Islet precursor cell (in vitro differentiated cells): ENCODE measurements at regions not wholly inside any gene's neighbourhood (a gene's known extent, or its start where the extent isn't known, plus 50 kb on each side); places are given as distances from the start of the nearest gene placed in this dataset.
"Not testable (repeated sequence)": the region's sequence is repeated elsewhere in the genome, so short reads cannot be mapped to it uniquely, and the experiment has no call there.

ENCODE experiments used
- DNase-seq: peaks from one replicate; pipeline ENCODE4 v3.0.0-alpha.2; 2018

DNA sequence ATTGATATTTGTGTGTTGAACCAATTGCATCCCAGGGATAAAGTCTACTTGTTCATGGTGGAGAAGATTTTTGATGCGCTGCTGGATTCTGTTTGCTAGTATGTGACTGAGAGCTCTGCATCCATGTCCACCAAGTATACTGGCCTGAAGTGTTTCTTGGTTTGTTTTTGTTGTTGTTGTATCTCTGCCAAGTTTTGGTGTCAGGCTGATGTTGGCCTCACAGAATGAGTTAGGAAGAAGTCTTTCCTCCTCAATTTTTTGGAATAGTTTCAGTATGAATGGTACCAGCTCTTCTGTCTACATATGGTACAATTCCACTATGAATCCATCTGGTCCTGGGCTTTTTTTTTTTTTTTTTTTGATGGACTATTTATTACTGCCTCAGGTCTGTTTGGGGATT lies 50.9 kb upstream of the OSTN start:
- no peak for DNase-seq

DNA sequence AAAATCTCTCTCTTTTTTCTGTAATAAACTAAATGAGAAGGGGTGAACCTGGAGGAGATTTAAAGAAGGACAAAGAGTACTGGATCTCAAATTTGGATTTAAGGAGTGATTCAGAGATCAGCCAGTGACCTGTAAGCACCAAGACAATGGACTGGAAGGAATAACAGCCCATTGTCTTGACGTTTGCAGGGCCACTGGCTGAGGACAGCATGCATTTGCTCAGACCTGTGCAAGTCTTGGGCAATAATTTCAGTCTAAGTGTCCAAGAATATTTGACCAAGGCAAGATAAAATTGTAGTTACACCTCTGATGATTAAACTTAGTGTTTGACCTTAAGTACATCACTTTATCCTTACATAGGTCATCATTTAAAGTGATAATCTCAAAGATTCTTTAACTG lies 55.8 kb upstream of the OSTN start:
- DNase-seq = no peak

DNA sequence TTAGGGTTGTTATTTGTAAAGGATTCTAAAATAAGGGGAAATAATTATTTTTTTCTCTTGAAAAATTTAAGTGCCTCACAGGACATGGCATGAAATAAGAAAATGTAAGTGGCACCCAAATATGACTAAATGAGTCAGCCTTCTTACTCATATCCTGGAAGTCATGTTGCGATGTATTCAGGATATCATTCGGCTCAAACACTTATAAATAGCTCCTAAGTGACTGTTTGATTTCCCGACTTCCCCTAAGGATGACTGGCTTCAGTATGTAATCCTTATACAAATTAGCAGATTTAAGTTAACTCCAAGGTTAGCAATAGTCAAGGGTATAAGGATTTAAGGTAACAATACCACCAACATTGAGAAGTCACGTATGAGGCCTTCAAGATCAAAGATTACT lies 57.3 kb upstream of the OSTN start:
- DNase-seq = no peak

DNA sequence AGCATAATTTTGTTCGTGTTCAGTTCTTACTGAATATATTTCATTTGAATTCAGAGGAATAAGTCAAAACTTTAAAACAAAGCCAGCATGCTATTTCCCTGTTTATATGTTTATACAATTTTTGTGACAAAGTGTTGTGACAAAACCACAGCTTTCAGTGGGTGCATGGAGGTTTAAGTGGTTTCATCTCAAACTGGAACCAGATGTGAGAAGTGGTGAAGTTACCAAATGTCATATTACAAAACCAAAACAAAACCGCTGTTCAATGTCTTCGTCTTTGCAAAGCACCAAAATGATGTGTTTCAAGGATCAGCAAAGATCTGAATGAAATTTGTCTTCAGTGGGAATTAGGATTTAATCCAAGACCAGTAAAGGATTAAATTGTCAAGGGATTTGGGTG lies 59.3 kb upstream of the OSTN start:
- no peak for DNase-seq

DNA sequence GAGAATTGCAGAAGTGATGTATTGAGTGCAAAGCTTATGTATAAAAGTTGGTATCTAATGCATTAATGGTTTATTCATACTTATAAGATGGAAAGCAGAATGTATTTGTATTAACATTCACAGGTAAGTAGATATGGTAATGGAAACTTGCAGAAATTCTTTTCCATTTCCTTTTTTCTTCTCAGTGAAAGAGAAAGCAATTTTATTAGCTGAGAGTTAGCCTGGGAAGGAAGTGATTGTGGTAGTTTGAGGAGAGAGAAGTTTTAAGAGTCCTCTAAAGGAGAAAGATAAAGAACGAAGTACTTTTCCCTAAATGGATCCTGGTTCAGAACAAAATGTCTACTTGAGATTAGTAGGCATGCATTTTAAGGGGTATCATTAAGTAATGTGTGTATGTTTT lies 60.1 kb upstream of the OSTN start:
- DNase-seq = no peak

DNA sequence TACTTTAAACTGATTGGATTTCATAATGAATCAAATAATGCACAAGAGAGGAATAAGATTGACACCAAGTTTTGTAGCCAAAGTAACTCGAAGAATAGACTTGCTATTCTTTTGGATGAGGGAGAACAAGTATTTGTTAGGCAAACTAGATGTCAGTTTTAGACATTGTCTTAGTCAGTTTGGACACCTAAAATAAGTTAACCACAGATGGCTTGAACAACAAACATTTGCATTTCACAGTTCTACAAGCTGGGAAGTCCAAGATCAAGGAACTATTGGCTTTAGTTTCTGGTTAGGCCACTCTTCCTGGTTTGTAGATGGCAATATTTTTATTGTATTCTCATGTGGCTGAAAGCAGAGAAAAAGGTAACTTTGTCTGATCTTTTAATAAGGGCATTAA lies 61.3 kb upstream of the OSTN start:
- no peak for DNase-seq

DNA sequence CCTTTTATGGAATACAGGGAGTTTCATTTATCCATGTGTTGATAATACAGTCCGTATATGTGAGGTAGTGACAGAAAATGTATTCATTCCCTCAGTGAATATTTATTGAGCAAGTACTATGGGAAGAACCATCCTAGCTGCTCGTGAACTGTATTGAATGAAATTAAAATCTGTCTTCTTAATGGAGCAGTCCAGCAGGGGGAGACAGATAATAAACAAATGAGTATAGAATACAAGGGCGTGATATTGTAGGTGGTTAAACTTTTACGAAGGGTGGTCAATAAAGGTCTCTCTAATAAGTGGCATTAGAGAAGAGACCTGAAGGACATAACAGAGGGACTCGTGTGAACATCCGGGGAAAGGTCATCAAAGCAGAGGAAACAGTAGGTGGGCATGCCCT lies 62.7 kb upstream of the OSTN start:
- DNase-seq = no peak

DNA sequence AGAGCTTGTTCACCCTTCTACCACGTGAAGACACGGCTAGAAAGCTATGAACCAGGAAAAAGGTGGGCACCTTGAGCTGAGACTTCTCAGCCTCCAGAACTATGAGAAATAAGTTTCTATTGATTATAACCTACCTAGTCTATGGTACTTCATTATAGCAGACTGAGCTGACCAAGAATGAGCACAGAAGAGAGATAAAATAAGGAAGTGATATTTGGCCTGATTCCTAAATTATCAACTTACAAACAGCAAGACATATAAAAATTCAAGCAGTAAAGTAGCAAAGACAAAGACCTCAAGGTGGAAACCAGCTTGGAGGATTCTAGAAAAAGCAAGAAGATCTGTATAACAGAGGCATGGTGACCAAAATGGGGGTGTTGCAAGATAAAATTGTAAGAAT lies 63.9 kb upstream of the OSTN start:
- no peak for DNase-seq

DNA sequence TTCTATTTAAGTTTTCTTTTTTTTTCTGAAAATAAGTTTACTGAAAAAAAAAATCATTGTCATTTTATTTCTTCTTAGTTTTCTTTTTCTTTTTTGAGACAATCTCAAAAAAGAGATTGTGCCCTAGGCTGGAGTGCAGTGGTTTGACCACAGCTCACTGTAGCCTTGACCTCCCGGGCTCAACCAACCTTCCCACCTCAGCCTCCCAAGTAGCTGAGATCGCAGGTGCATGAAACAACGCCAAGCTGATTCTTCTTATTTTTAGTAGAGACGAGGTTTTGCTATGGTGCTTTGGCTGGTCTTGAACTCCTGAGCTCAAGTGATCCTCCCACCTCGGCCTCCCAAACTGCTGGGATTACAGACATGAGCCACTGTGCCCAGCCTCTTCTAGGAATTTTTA lies 65.7 kb upstream of the OSTN start:
- no peak for DNase-seq

DNA sequence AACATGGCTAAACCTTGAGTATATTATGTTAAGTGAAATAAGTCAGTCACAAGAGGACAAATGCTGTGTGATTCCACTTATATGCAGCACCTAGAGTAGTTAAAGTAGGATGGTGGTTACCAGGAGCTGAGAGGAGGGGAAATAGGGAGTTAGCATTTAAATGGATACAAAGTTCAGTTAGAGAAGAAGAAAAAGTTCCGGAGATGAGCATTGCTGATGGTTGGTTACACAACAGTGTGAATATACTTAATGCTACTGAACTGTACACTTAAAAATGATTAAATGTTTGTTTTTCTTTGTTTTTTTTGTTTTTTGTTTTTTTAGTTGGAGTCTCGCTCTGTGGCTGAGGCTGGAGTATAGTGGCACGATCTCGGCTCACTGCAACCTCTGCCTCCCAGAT lies 67.7 kb upstream of the OSTN start:
- no peak for DNase-seq

DNA sequence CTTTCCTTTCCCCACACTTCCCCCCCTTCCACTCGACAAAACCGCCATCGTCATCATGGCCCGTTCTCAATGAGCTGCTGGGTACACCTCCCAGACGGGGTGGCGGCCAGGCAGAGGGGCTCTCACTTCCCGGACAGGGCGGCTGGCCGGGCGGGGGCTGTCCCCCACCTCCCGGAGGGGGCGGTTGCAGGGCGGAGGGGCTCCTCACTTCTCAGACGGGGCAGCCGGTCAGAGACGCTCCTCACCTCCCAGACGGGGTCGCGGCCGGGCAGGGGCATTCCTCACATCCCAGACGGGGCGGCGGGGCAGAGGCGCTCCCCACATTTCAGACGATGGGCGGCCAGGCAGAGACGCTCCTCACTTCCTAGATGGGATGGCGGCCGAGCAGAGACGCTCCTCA lies 74.2 kb upstream of the OSTN start:
- not testable (repeated sequence) for DNase-seq

DNA sequence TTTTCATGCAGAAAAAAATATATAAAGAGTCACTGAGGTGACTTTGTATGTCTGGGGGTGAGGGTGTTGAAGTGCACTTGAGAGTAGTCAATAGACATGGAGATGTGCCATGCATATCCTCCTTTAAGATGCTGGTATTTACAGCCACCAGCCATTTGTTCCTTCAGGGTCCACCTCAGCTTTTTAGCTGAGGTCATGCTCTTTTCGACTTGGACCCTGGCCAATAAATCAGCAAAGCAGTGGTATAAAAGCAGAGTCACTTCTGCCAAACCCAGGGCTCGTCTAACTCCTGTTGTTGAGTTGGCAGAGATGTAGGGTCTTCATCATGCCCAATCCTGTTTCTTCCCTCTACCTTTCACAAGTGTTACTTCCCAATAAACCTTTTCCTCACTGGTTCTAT lies 75.1 kb upstream of the OSTN start:
- no peak for DNase-seq

DNA sequence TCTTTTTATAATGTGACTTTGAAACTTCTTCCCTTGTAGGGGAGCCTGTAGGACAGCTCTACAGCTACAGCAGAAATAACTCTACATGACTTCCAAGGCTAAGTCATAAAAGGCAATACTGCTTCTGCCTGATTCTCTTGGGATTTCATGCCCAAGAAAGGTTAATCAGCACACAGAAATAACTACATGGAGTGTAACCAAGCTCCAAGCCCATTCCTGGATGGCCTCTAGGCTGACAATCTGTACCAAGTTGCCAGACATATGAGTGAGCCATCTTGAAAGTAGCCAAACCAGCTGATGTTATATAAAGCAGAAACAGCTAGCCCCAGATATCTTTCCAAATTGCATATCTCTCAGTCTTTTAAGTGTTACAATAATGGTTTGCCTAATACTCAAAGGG lies 75.8 kb upstream of the OSTN start:
- no peak for DNase-seq

DNA sequence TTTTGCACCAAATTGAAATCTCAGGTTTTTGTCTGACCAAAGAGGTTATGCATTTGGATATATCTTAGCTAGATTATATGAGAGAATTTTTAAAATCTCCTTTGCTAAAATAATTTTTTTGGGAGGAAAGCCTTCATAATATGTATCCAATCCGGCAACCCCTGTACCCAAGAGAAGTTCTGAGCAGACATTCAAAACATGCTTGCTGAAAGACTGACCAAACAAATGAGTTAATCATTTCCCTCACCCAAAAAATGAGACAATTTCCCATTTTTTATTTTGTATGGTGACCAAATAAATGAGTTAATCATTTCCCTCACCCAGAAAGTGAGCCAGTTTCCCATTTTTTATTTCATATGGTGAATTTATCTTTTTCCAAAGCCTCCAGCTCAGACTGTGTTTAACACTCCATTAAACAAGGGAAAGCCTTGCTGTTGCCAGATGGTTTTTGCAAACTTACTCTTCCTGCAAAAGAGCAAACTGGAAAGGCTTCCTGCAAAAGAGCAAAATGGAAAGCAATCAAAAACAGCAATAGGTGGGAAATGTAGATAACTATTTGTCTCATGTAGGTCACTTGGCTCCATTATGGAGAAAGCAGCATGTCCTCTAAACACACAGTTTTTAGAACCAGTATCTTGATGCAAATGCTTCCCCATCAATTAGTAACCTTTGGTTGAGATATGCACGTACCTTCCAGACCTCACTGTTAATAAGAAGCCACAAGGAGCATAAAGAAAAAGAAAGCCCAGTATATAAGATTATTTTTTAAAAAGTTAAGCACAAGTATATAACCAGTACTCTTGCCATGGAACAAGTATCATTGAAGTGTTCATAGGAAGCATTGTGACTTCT lies 78.4 kb upstream of the OSTN start:
- DNase-seq = no peak

DNA sequence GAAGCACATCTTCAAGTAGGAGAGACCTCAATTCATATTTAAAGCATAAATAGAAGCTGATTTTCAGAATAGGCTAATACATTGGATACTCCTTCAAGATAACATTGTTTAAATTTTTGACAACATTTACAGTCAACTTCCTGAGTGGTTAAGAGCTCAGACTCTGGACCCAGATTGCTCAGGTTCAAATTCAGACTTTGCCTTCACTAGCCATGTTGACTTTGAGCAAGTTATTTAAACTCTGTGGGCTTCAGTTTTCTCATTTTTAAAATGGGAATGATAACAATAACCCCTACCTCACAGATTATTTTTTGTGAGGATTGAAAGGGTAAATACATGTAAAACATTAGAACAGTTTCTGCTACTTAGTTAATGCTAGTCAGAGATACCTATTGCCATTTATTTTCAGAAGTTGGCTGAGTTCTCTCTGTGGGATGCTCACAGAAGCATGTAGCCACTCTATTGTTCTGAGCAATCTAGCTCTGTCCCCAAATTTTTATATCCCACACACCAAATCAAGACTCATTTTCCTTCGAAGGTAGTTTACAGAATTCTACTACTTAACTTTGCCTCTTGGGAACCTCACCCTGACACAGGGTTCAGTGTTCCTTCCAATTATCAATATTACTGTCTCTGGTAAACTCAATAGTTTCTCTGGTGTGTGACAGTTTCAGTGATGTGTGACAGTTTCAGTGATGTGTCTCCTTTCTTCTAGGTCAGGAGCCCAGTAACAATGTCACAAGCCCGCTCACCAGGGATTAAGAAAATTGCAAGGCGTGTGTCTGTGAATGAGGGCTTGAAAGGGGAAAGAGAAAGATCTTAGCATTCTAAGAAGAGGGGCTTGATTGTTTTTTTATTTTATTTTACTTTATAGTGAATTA lies 79.4 kb upstream of the OSTN start:
- DNase-seq = no peak

DNA sequence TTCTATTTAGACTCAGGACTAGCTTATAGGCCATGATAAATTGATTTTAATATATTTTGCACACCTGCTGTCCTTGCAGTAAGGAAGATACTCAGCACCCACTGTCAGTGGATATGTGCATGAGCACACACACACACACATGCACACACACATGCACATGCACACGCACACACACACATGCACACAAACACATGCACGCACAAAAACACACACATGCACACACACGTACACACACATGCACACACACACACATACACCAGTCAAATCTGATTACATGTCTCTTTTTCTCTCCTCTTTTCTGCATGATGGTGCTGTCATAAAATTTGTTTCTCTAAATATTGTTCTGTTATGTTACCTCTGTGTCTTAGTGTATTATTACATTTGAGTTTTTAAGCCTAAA lies 87.3 kb upstream of the OSTN start:
- DNase-seq = no peak

DNA sequence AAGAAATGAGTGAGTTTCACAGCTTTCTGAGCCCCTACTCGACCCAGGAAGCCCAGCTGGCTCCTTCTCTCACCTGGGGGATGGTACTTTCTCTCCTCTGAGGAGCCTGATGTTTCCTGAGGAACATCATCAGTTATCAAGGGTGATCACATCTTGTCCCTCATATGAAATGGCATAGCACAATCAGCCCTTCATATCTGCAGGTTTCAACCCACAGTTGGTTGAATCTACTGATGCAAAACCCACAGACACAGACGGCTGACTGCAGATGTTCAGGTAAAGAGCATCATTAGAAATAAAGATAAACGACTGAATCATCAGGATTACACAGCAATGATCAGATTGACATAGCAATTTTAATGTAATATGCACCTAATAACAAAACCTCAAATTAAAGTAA lies 93.6 kb upstream of the OSTN start:
- no peak for DNase-seq

DNA sequence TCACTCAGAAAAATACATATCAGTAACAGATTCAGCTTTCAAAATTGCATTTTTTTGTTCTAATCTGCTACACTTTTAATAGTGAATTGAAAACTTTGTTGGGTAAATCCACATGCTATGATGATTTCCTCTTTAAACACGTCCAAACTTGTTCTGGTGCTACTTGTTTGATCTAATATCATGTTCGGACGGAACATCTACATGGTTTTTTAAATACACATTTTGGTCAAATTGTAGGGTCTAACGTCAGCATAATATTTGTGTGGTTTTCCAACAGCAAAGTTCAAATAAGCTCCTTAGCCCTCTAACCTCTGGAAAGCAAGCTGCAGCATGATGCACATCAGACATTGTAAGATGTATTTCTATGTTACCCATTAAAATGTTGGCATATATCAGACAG lies 98.5 kb upstream of the OSTN start:
- DNase-seq = no peak

DNA sequence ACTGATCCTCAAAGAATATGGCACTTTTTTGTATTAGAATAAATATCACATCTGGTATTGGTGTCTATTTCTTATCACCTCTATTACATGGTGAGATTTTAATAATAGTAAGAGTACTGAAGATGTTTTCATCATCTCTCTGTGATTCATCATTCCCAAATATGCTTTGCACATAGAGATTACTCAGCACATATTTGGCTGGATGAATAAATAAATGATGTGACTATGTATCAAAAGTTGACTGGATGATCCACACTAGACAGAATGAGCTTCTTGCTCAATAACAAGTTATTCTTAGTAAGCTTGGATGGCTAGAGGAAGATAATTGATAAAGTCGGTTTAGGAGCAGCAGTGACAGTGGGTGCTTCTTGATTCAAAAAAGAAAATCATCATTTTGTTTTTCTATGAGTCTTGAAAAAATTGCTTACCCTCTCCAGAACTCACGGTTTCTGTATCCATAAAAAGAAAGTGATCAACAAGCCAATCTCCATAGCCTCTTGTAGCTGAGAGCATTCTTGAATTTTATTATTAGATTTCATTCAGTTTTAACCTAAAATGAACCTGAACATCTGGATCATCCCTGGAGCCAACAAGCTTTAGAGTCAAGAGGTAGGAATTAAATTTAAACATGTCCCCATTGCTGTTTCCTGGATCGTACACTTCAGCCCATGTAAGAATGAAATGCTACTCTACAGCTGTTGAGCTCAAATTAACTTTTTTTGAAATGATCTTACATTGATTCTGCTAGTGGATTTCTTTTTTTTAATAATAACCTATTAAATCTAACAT lies 104.8 kb upstream of the OSTN start:
- no peak for DNase-seq

DNA sequence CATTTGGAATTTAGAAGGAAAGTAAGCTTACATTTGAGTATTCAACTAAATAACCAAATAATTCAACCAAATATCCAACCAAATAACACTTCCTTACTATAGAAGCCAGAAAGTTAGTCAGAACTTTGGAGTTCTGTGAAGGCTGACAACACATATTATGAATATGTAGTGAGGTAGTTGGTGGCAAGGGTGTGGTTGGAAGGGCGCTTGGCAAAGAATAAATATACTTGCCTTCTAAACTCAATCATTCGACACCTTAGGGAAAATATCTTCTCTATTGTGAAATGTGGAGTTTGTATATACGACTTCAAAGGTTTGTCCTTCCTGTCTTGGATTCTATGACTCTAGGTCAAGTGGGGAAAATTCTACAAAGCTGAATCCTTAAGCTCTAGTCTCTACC lies 111.7 kb upstream of the OSTN start:
- DNase-seq = no peak

DNA sequence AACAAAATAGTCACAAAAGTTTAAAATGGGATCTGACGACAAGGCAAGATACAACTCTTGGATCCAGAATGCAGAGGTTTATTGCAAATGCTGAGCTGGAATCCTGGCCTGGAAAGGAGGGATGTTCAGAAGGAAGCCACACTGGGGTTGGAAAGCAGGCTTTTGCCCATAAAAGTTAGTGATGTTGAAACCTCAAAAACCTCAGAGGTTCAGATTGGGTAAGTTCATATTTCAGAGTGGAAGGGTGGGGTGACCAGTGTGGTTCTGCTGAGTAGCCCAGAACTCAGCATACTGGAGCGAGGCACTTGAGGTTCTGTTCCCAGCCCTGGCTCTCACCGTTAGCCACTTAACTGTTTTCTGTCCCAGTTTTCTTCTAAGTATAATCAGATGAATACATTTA lies 114.0 kb upstream of the OSTN start:
- no peak for DNase-seq

DNA sequence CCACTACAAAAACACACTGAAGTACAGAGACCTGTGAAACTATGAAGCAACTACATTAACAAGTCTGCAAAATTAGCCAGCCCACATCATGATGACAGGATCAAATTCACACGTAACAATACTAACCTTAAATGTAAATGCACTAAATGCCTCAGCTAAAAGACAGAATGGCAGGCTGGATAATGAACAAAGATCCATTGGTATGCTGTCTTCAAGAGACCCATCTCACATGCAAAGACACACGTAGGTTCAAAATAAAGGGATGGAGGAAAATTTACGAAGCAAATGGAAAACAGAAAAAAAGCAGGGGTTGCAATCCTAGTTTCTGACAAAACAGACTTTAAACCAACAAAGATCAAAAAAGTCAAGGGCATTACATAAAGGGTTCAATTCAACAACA lies 120.1 kb upstream of the OSTN start:
- DNase-seq = not testable (repeated sequence)

DNA sequence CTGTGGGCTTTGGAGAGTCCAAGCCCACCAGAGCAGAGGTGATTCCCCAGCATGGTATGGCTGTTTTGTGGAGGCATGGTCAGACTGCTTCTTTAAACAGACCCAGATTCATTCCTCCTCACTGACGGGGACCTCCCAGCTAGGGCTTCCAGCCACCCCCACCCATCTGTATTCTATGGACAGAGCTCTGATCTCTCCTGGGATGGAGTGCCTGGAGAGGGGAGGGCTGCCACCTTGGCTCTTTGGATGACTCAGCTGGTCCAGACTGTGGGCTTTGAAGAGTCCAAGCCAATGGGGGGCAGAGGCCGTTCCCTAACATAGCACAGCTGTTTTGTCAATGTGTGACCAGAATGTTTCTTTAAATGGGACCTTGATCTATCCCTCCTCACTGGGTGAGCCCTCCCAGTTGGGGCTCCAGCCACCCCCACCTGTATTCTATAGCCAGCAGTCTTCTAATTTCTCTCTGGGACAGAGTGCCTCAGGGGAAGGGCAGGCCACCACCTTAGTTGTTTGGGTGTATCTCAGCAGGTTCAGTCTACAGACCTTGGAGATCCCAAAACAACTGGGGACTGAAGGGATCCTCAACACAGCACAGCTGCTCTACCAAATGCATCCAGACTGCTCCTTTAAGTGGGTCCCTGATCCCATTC lies 122.0 kb upstream of the OSTN start:
- no peak for DNase-seq
